ENCODE measurements at regions not wholly inside any gene's neighbourhood (a gene's known extent, or its start where the extent isn't known, plus 50 kb on each side); places are given as distances from the start of the nearest gene placed in this dataset.
"Not testable (repeated sequence)": the region's sequence is repeated elsewhere in the genome, so short reads cannot be mapped to it uniquely, and the experiment has no call there.

DNA sequence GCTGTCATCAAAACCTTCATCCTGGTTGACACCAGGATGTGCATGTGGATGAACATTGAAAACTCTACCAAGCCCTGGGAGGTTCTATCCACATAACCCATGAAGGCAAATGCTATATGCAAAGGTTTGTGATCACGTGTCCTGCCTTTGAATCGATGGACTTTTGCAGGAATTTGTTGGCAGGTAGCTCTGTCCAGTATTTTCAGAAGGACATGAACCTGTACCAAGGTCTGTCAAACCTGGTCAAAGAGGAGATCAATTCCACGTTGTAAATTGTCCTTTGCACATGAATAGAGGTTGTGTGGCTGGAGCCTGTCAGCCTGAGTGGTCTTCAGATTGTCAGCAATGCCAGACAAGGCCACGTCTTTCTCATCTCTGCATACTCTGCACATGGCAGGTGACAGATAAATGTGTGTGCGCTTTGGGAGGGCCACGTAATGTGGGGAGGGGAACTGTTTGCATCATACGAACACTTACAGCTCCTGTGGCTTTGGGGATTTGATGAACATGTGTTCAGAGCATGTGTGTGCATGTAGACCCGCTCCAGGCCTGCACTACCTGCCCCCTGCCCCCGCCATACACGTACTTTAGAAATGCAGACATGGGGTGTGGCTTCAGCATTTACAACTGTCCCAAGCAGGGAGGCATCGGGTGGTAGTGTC lies 169.1 kb downstream of the ERMARD start:
- TF ChIP-seq, protein P1, sequence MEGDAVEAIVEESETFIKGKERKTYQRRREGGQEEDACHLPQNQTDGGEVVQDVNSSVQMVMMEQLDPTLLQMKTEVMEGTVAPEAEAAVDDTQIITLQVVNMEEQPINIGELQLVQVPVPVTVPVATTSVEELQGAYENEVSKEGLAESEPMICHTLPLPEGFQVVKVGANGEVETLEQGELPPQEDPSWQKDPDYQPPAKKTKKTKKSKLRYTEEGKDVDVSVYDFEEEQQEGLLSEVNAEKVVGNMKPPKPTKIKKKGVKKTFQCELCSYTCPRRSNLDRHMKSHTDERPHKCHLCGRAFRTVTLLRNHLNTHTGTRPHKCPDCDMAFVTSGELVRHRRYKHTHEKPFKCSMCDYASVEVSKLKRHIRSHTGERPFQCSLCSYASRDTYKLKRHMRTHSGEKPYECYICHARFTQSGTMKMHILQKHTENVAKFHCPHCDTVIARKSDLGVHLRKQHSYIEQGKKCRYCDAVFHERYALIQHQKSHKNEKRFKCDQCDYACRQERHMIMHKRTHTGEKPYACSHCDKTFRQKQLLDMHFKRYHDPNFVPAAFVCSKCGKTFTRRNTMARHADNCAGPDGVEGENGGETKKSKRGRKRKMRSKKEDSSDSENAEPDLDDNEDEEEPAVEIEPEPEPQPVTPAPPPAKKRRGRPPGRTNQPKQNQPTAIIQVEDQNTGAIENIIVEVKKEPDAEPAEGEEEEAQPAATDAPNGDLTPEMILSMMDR (IDR thresholded peaks at IDR 0.05): no peak
- Histone ChIP-seq H3K9me3 (no peaks in the 10 kb centered on the region), H3K27me3 (peaks cover 12% of the 10 kb centered on the region), H3K36me3 (no peaks in the 10 kb centered on the region), H3K4me1 (ENCODE audit: control insufficient read depth in 1 of 2, insufficient read depth in 1 of 2, low read depth in 1 of 2, low read length in 1 of 2) (no peaks in the 10 kb centered on the region), H3K27ac (no peak overlapping the region), H3K4me3 (ENCODE audit: low read depth in 1 of 2, low read length in 1 of 2) (no peak overlapping the region)

DNA sequence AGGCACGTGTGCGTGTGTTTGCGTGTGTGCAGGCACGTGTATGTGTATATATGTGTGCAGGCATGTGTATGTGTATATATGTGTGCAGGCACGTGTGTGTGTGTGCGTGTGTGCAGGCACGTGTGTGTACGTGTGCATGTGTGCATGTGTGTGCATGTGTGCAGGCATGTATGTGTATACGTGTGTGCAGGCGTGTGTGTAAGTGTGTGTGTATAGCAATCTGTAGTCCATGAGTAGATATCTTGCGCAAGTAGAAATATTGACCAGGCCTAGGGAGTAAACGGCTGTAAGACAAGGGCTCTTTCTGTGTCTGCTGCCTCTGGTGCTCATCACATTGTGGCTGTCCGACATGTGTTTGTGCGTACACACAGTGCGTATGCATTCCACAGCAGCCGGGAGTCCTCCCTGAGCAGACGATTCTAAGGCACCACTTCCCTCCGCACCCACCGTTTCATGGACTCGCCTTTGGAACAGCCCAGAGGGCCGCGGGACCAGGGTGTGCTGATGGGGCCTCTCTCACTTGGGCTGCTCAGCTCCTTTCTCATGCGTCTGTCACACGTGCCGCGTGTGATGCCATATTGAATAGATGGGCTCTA lies 167.6 kb downstream of the ERMARD start:
- Histone ChIP-seq H3K27ac (no peak overlapping the region), H3K4me3 (ENCODE audit: low read depth in 1 of 2, low read length in 1 of 2) (no peak overlapping the region), H3K36me3 (no peaks in the 10 kb centered on the region), H3K9me3 (no peaks in the 10 kb centered on the region), H3K27me3 (peaks cover 12% of the 10 kb centered on the region), H3K4me1 (ENCODE audit: control insufficient read depth in 1 of 2, insufficient read depth in 1 of 2, low read depth in 1 of 2, low read length in 1 of 2) (no peaks in the 10 kb centered on the region)
- TF ChIP-seq, protein P1 (IDR thresholded peaks at IDR 0.05): no peak

DNA sequence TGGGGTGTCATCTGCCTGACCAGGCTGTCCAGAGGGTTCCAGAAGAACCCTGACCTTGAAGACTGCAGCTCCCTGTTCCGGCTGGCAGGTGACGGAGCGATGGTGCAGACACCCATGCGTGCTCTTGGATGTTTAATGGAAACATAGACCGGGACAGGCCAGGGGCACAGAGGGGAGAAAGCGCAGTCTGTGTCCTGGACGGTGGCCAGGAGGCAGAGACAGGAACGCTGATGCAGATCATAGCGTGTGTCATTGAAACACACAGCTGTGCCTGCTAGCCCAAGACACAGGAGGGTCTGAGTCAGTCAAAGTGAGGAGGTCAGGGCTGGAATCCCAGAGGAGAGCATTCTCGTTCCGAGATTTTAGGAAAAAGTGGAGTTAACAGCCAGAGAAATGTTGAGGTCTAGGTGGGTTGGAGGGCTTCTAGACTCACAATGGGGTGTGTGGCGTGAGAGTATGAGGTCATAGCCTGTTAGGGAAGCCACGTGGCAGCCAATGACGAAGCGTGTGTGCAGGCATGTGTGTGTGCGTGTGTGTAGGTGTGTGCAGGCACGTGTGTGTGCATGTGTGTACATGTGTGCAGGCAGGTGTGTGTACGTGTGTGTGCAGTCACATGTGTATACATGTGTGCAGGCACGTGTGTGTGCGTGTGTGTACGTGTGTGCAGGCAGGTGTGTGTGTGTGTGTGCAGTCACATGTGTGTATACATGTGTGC lies 167.0 kb downstream of the ERMARD start:
- H3K27ac ChIP-seq: no peak overlapping the region
- no peak overlapping the region for H3K4me3 ChIP-seq (ENCODE audit: low read depth in 1 of 2, low read length in 1 of 2)
- no peaks in the 10 kb centered on the region for H3K36me3 ChIP-seq
- TF ChIP-seq, protein P1 (IDR thresholded peaks at IDR 0.05): no peak
- no peaks in the 10 kb centered on the region for H3K9me3 ChIP-seq
- H3K27me3 ChIP-seq: peaks cover 12% of the 10 kb centered on the region
- H3K4me1 ChIP-seq (ENCODE audit: control insufficient read depth in 1 of 2, insufficient read depth in 1 of 2, low read depth in 1 of 2, low read length in 1 of 2): no peaks in the 10 kb centered on the region

DNA sequence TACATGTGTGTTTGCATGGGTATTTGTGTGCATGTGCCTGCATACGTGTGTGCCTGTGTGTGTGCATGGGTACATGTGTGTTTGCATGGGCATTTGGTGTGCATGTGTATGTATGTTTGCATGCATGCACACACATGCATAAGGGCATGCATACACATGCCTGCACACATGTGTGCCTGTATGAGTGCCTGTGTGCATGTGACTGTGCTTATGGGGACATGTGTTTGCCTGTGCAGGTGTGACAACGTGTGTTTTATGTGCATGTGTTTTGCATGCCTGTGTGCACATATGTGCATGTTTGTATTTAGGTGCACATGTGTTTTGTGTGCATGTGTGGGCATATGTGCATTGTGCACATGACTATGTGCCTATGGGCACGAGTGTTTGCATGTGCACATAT lies 165.7 kb downstream of the ERMARD start:
- H3K9me3 ChIP-seq: no peaks in the 10 kb centered on the region

DNA sequence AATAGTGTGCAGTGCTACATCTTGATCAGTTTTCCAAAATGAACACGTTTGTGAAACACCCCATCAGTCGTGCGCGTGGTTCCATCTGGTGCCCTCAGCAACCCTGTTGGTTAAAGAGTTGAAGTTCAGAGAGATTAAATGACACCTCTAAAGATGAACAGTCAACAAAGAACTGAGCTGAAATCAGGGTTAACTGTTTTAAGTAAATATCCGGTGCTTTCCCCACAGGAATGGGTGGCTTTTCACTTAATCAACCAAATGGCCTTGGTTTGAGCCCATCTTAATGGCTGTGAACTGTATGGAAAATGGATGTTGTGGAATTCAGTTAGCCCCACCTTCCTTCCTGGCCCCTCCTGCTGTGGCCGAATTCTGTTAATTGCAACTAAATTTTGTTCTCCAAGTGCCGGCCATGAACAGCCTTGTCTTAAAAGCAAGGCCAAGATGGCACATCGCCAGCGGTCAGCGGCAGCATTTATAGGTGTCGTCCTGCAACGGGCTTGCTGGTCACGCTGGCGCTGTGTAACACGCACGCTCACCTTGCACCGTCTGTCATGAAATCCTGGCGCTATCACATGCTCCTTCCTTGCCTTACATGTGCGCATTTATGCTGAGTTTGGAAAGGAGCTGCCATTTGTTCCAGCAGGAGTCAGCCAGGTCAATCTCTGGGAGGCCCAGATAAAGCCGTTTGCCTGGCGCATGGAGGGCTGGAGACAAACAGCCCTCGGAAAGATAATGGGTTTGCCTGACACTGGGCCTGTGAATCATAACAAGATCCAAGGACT lies 164.5 kb downstream of the ERMARD start:
- H3K27me3 ChIP-seq: no peaks in the 10 kb centered on the region
- H3K27ac ChIP-seq: no peak overlapping the region
- H3K36me3 ChIP-seq: no peaks in the 10 kb centered on the region
- H3K9me3 ChIP-seq: no peaks in the 10 kb centered on the region
- H3K4me3 ChIP-seq (ENCODE audit: low read depth in 1 of 2, low read length in 1 of 2): no peak overlapping the region
- TF ChIP-seq, protein P1 (IDR thresholded peaks at IDR 0.05): no peak
- H3K4me1 ChIP-seq (ENCODE audit: control insufficient read depth in 1 of 2, insufficient read depth in 1 of 2, low read depth in 1 of 2, low read length in 1 of 2): no peaks in the 10 kb centered on the region

More for the DNA sequence above, 165.7 kb downstream of the ERMARD start:
- TF ChIP-seq, protein P1 (IDR thresholded peaks at IDR 0.05): no peak
- no peaks in the 10 kb centered on the region for H3K4me1 ChIP-seq (ENCODE audit: control insufficient read depth in 1 of 2, insufficient read depth in 1 of 2, low read depth in 1 of 2, low read length in 1 of 2)
- H3K4me3 ChIP-seq (ENCODE audit: low read depth in 1 of 2, low read length in 1 of 2): no peak overlapping the region
- H3K36me3 ChIP-seq: no peaks in the 10 kb centered on the region
- H3K27ac ChIP-seq: no peak overlapping the region
- H3K27me3 ChIP-seq: peaks cover 9% of the 10 kb centered on the region

DNA sequence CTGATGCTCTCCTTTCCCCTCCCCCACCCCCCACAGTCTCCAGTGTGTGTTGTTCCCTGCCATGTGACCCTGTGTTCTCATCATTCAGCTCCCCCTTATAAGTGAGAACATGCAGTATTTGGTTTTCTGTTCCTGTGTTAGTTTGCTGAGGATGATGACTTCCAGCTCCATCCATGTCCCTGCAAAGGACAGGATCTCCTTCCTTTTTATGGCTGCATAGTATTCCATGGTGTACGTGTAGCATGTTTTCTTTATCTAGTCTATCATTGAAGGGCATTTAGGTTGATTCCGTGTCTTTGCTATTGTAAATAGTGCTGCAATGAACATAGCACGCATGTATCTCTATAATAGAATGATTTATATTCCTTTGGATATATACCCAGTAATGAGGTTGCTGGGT lies 162.3 kb downstream of the ERMARD start:
- H3K27me3 ChIP-seq; H3K4me1 ChIP-seq (ENCODE audit: control insufficient read depth in 1 of 2, insufficient read depth in 1 of 2, low read depth in 1 of 2, low read length in 1 of 2); H3K36me3 ChIP-seq: not testable (repeated sequence)

More for the DNA sequence above, 162.3 kb downstream of the ERMARD start:
- not testable (repeated sequence) for H3K4me3 ChIP-seq (ENCODE audit: low read depth in 1 of 2, low read length in 1 of 2); H3K27ac ChIP-seq; H3K9me3 ChIP-seq
